ENCODE measurements at regions not wholly inside any gene's neighbourhood (a gene's known extent, or its start where the extent isn't known, plus 50 kb on each side); places are given as distances from the start of the nearest gene placed in this dataset.

DNA sequence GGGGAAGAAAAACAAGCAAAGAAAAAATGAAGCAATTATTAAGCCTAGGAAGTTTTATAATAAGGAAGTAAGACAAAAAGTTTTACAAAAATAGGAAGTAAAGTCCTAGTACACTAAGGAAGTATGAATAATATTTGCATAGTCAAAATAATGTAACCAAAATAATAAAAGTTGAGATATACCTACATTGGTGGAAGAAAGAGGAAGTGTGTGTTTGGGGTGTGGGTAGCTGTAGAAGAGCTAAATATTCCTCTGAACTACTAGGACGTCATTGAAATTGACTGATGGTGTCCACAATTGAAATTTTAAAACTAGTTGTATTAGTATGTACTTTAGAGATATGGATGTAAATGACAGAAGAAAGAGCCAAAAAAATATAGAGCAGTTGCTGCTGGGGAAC is 228.4 kb upstream of the OTX2 start:
- Histone ChIP-seq H4K20me1 (ENCODE audit: control insufficient read depth, insufficient read depth, insufficient read length) (no peaks in the 10 kb centered on the region), H3K9ac (ENCODE audit: extremely low read depth, insufficient read length, low read length) (no peak overlapping the region), H2AK5ac (ENCODE audit: insufficient read length, low read length) (no peak overlapping the region), H2BK12ac (ENCODE audit: insufficient read length, low read depth, low read length) (no peak overlapping the region), H3K79me1 (ENCODE audit: insufficient read depth, low read depth, low read length, poor library complexity, severe bottlenecking) (no peaks in the 10 kb centered on the region), H3T11ph (ENCODE audit: low read length) (no peak overlapping the region), H3K18ac (ENCODE audit: insufficient read length, low read depth, low read length) (no peak overlapping the region), H3K14ac (ENCODE audit: insufficient read depth, low read length) (no peak overlapping the region), H2BK5ac (ENCODE audit: insufficient read length, low read length) (no peak overlapping the region), H3K23me2 (ENCODE audit: insufficient read length, low read depth, low read length, poor library complexity, severe bottlenecking) (no peaks in the 10 kb centered on the region), H4K8ac (replicated peaks; ENCODE audit: insufficient read length, low read depth, low read length) (no peak overlapping the region), H2BK120ac (ENCODE audit: low read depth, low read length, poor library complexity, severe bottlenecking) (no peak overlapping the region), H3K27ac (ENCODE audit: insufficient read length, low read depth, low read length) (no peak overlapping the region), H4K5ac (ENCODE audit: insufficient read length, low read depth, low read length) (no peak overlapping the region), H2BK15ac (ENCODE audit: low read depth, low read length) (no peak overlapping the region), H3K23ac (ENCODE audit: insufficient read length, low read depth, low read length) (no peak overlapping the region), H3K79me2 (ENCODE audit: insufficient read depth, low read length) (no peaks in the 10 kb centered on the region), H3K56ac (ENCODE audit: insufficient read length, low read depth, low read length) (no peak overlapping the region), H2AFZ (ENCODE audit: low read length) (no peak overlapping the region), H3K4me2 (ENCODE audit: insufficient read depth, insufficient read length, low read length) (no peak overlapping the region), H3K4me1 (ENCODE audit: insufficient read depth, low read length) (no peaks in the 10 kb centered on the region), H3K27me3 (ENCODE audit: insufficient read depth, low read length) (no peaks in the 10 kb centered on the region), H3K9me3 (ENCODE audit: control insufficient read depth, low read depth, low read length) (no peaks in the 10 kb centered on the region), H4K91ac (ENCODE audit: insufficient read length, low read depth, low read length) (no peak overlapping the region), H3K4ac (ENCODE audit: low read depth, low read length) (no peak overlapping the region), H2BK20ac (ENCODE audit: low read depth, low read length, poor library complexity, severe bottlenecking) (no peak overlapping the region)
- no peaks in the 10 kb centered on the region for H3K36me3 Mint-ChIP-seq (ENCODE audit: insufficient read depth in 1 of 3, low read depth in 3 of 3)
- peaks cover 0 to 4% of the 10 kb centered on the region in 2 experiments; a peak in 3 of 4 replicates for H3K4me1 Mint-ChIP-seq
- H3K4me3 Mint-ChIP-seq, result no peak overlapping the region
- DNase-seq, result no peak
- TF ChIP-seq CTCF (conservative IDR thresholded peaks at IDR 0.05), result no peak
- WGBS (ENCODE audit: extremely low coverage, insufficient read length, low lambda C conversion rate), result no CpG with 5 or more reads among the region's 1 CpG
- 0 out of 5 replicates have a peak, but pooled peaks cover 0 to 3% of the 10 kb centered on the region in 2 experiments for H3K9me3 Mint-ChIP-seq
- H3K27me3 Mint-ChIP-seq (ENCODE audit: low read depth), result no peaks in the 10 kb centered on the region
- no peak overlapping the region; a peak in 1 of 7 replicates for H3K27ac Mint-ChIP-seq

All from H9 (cell line).